C4-2B (cell line): ENCODE measurements at regions not wholly inside any gene's neighbourhood (a gene's known extent, or its start where the extent isn't known, plus 50 kb on each side); places are given as distances from the start of the nearest gene placed in this dataset.

Experiments
- H3K27ac ChIP-seq: fragments of 450-650 bp; 2 replicates; pipeline ENCODE4 v1.5.1; 2017
- ZFX ChIP-seq: fragments of 450-650 bp; IDR thresholded peaks from 2 replicates; pipeline ENCODE4 v1.6.1; 2017
- TF ChIP-seq, protein P1 (sequence below): fragments of 450-650 bp; conservative IDR thresholded peaks from 2 replicates; pipeline ENCODE4 v1.5.1; 2017; ENCODE audit warnings: mild to moderate bottlenecking

DNA sequence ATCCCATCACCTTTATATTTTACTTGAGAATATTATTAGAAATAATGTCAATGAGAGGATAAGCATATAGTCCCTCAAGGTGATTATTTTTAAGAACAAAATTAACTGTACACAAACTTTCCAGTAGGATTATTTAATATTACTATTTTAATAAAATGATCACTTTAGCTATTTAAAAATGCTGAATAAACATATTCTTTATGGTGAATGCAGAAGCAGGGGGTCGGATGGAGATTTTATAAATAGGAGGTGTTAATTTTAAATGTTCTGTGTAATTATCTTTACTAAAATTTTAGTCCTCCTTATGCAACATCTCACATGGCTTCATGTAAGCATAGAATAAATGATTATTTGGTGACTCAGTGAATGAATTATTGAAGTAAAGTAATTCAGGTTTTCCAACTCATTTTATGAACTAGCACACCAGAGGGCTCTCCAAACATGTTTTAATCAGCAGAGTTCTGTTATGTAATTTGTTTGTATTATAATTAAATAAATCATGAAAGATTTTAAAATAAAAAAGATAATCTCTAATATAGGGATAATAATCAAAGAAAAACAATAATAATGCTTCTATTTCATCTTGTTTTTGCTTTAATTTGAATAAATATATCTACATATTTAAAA is 1635.2 kb downstream of the EFNB2 start:
- no peak overlapping the region for H3K27ac ChIP-seq
- TF ChIP-seq, protein P1, sequence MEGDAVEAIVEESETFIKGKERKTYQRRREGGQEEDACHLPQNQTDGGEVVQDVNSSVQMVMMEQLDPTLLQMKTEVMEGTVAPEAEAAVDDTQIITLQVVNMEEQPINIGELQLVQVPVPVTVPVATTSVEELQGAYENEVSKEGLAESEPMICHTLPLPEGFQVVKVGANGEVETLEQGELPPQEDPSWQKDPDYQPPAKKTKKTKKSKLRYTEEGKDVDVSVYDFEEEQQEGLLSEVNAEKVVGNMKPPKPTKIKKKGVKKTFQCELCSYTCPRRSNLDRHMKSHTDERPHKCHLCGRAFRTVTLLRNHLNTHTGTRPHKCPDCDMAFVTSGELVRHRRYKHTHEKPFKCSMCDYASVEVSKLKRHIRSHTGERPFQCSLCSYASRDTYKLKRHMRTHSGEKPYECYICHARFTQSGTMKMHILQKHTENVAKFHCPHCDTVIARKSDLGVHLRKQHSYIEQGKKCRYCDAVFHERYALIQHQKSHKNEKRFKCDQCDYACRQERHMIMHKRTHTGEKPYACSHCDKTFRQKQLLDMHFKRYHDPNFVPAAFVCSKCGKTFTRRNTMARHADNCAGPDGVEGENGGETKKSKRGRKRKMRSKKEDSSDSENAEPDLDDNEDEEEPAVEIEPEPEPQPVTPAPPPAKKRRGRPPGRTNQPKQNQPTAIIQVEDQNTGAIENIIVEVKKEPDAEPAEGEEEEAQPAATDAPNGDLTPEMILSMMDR = no peak
- TF ChIP-seq ZFX = no peak

DNA sequence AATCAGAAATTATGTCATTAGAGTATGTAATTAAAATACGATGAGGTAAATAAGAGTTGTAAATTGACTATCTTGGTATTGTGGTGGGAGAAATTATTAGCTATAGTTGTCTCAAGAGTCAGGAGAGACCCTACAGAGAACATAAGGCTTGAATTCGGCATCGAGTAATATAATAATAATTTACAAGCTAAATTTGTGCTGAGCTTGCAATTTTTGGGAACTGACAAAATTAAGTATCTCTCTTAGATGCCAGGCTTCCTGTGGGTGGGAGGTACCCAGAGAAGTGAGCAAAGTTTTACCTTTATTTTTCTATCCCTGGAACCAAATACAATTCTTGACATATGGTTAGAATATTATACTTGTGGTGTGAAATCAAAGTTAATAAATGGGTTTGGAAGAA is 1637.0 kb downstream of the EFNB2 start:
- TF ChIP-seq ZFX = no peak
- TF ChIP-seq, protein P1 = no peak
- H3K27ac ChIP-seq = no peak overlapping the region

DNA sequence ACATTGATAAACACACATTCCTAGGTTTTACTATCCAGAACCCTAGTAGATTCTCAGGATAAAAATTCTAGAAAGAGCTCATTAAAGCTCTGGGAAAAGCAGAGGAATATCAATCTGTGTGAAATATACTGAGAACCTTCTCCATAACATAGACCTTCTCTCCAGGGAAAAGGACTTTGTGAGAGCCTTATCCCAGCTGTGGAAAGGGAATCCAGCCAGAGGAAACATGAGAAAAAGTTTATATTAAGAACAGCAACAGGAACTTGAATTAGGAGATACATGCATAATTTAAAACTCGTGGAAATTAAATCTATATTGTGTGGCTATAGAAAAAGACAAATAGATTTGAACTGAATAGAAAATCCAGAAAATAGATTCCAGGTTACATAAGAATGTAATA is 1639.9 kb downstream of the EFNB2 start:
- TF ChIP-seq ZFX = no peak
- TF ChIP-seq, protein P1 = no peak

DNA sequence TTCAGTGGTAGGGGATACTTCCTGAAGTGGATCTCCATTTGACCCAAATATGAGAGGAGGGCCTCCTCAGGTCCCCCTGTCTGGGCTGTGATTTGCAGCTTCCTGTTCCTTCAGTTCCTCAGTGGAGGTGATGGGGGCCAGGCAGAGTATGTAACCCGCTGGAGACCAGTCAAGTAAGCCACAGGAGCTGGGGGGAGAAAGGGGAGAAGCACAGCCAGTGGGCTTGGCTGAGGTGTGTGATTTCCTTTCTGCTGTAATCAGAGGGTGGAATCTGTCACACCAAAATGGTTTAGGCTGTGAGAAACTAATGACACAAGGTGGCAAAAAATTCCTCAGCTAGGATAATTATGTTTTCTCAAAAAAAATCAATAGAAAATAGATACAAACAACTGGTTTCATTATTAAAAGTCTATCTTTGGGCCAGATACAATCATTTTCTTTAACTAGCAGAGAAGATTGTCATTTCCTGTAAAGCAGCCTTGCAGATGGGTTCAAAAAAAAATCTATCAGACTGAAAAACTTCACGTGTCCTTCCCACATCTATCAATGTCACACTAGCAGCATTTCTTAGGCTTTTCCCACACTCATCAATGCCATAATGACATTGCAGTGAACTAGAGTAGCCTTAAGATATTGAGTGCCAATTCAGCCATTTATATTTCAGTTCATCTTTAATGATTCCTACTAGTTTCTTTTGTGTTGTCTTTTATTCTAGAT is 1660.3 kb downstream of the EFNB2 start:
- H3K27ac ChIP-seq = no peak overlapping the region
- no peak for TF ChIP-seq ZFX
- TF ChIP-seq, protein P1 = no peak

More for the DNA sequence above, 1639.9 kb downstream of the EFNB2 start:
- no peak overlapping the region for H3K27ac ChIP-seq

DNA sequence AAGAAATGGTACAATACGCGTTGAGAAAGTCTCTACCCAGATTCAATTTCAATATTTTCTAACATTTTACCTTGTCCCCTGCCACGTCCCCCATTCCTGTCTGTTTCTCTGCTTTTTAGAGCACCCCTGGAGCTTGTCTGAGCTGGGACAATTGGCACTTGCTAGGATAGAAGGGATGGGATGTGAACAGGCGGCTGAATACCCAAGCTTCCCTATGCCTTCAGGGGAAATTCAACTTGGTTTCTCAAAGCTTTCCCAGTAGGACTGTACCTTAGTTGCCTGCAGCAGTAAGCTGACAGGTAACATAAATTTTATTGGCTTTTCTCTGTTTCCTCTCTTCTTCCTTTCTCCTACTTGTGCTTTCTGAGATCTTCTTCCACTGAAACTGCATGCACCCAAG is 1663.3 kb downstream of the EFNB2 start:
- TF ChIP-seq, protein P1 = no peak
- TF ChIP-seq ZFX = no peak
- H3K27ac ChIP-seq = no peak overlapping the region

DNA sequence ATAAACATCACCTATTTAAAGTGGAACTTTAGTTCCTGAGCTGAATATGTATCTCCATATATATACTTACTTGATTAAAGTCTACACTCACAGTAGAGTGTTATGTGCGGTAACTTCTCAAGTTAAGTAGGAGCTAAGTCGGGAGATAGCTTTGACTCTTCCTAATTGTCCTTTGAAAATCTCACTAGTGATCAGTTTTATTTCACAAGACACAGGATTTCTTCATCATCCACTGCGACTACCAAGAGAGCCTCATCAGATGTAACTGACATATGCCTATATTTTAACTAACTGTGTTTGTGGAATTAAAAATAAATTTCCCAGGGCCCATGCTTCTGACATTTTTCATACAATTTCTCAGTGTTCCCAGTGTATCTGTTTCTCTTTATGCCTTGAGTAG is 1664.0 kb downstream of the EFNB2 start:
- TF ChIP-seq, protein P1 = no peak
- TF ChIP-seq ZFX = no peak
- H3K27ac ChIP-seq = no peak overlapping the region

DNA sequence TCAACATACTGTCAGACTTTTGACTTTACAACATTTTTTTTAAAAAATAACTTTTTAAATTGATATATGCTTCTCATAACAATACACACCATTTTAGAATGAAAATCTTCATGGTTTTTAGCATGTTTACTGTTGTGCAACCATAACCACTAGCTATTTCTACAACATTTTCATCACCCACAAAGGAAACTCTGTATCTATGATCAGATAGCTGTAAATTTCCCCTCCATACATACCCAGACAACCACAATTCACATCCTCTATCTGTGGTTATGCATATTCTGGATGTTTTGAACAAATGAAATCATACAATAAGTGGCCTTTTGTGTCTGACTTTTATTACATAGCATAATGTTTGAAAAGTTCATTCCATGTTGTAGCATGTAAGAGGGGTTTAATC is 1666.0 kb downstream of the EFNB2 start:
- TF ChIP-seq, protein P1 = no peak
- TF ChIP-seq ZFX = no peak

More for the DNA sequence above, 1666.0 kb downstream of the EFNB2 start:
- H3K27ac ChIP-seq = no peak overlapping the region
